K562 (cell line): ENCODE measurements at regions not wholly inside any gene's neighbourhood (a gene's known extent, or its start where the extent isn't known, plus 50 kb on each side); places are given as distances from the start of the nearest gene placed in this dataset.

Source experiments
- ATAC-seq: fragments of 200-7000 bp; cut with Tn5 transposase; 3 replicates; pipeline ENCODE4 v1.9.1; 2020; ENCODE audit warnings: moderate library complexity
- BruUV-seq: library from RNA; stranded (reverse); fragments of 400-500 nt; replicated peaks from 2 replicates; lab custom pipeline; 2021; lab: Mats Ljungman, UMichigan
- CTCF ChIA-PET: fragments of 300-600 bp; formaldehyde crosslinking; extraction: SDS; loops from one replicate; lab custom pipeline; 2021; ENCODE audit warnings: low intra/inter-chr PET ratio; lab: Yijun Ruan, JAX
- POLR2A ChIA-PET: fragments of 300-600, 350-650 bp; sonication (Branson Sonifier 250); formaldehyde crosslinking; extraction: SDS; loops from one replicate; lab custom pipeline; 2021; ENCODE audit warnings: antibody characterized with exemption, inconsistent platforms; lab: Yijun Ruan, JAX
- DNase-seq, 4 experiments: peaks; one replicate each; pipeline versions ENCODE4 v3.0.0 to v3.0.0-alpha.2; 2011 to 2018; ENCODE audit warnings: low spot score in 3 of 4, mixed read lengths in 3 of 4; ENCODE audit errors: extremely low read depth in 1 of 4
- FAIRE-seq: peaks from 2 replicates; lab custom pipeline; 2011; peaks lifted over from hg19 to GRCh38; lab: Jason Lieb, UNC
- H2AFZ ChIP-seq: 2 replicates; pipeline ENCODE4 v1.6.0; 2011; ENCODE audit warnings: low read depth, low read length, control low read depth, inconsistent platforms
- H3K27ac ChIP-seq: fragments of 200-600 bp; 3 replicates; pipeline ENCODE4 v1.8.0; 2011; ENCODE audit warnings: low read depth, mild to moderate bottlenecking, control low read depth, inconsistent platforms, low read length, moderate library complexity, mixed read lengths; ENCODE audit errors: extremely low read depth
- H3K27me3 ChIP-seq, 2 experiments: fragments of 300-600 bp in 1 of 2; 2 replicates in 1 of 2; 3 replicates in 1 of 2; pipeline versions ENCODE4 v1.6.0 to v1.8.0; 2011; ENCODE audit warnings: inconsistent platforms in 2 of 2, low read length in 2 of 2, mild to moderate bottlenecking in 1 of 2, mixed read lengths in 1 of 2, moderate library complexity in 1 of 2; ENCODE audit not compliant: control insufficient read depth in 2 of 2, insufficient read depth in 2 of 2
- H3K36me3 ChIP-seq: fragments of 300-600 bp; 3 replicates; pipeline ENCODE4 v1.8.0; 2011; ENCODE audit warnings: mild to moderate bottlenecking, low read length, inconsistent platforms; ENCODE audit not compliant: control insufficient read depth, insufficient read depth
- H3K4me1 ChIP-seq, 2 experiments: fragments of 200-600 bp in 1 of 2; replicated peaks in 1 of 2; 2 replicates in 1 of 2; 3 replicates in 1 of 2; pipeline versions ENCODE4 v1.5.1 to v1.8.0; 2011; ENCODE audit warnings: inconsistent platforms in 2 of 2, low read length in 2 of 2, mild to moderate bottlenecking in 1 of 2, mixed read lengths in 1 of 2, moderate library complexity in 1 of 2; ENCODE audit not compliant: control insufficient read depth in 2 of 2, insufficient read depth in 2 of 2
- H3K4me2 ChIP-seq: 2 replicates; pipeline ENCODE4 v1.6.1; 2011; ENCODE audit warnings: low read length, control low read depth, inconsistent platforms, mixed read lengths; ENCODE audit not compliant: insufficient read depth
- H3K4me3 ChIP-seq: fragments of 200-600 bp; sonication (generic), shearing (Covaris generic); 2 replicates; pipeline ENCODE4 v1.5.1; 2016; ENCODE audit warnings: control low read depth, inconsistent platforms
- H3K79me2 ChIP-seq: fragments of 200-600 bp; 3 replicates; pipeline ENCODE4 v1.8.0; 2011; ENCODE audit warnings: low read length, inconsistent platforms; ENCODE audit not compliant: control insufficient read depth, insufficient read depth
- H3K9ac ChIP-seq, 2 experiments: 2 replicates each; pipeline versions ENCODE4 v1.6.0 to v1.6.1; 2011; ENCODE audit warnings: low read depth in 2 of 2, low read length in 2 of 2, control low read depth in 1 of 2, inconsistent platforms in 1 of 2, mild to moderate bottlenecking in 1 of 2, mixed read lengths in 1 of 2; ENCODE audit not compliant: insufficient read depth in 1 of 2
- H3K9me1 ChIP-seq: one replicate; pipeline ENCODE4 v1.6.0; 2011; ENCODE audit warnings: inconsistent platforms, mild to moderate bottlenecking, low read length, moderate library complexity; ENCODE audit not compliant: control insufficient read depth, insufficient read depth
- H3K9me3 ChIP-seq: replicated peaks from 2 replicates; pipeline ENCODE4 v1.5.1; 2011; ENCODE audit warnings: low read depth, low read length, inconsistent platforms; ENCODE audit not compliant: control insufficient read depth, insufficient read depth
- H4K20me1 ChIP-seq: replicated peaks from 2 replicates; pipeline ENCODE4 v1.6.1; 2011; ENCODE audit warnings: low read length, inconsistent platforms, mixed read lengths; ENCODE audit not compliant: control insufficient read depth, insufficient read depth
- BCOR ChIP-seq: fragments of 450-650 bp; IDR thresholded peaks from 2 replicates; pipeline ENCODE4 v1.6.1; 2016
- CHD4 ChIP-seq: fragments of 200-600 bp; sonication (generic); IDR thresholded peaks from 3 replicates; pipeline ENCODE4 v1.6.1; 2012; ENCODE audit warnings: low read depth, mild to moderate bottlenecking, mixed read lengths, low read length, inconsistent platforms; ENCODE audit not compliant: insufficient read depth, insufficient replicate concordance, poor library complexity, severe bottlenecking
- EP300 ChIP-seq: IDR thresholded peaks from 2 replicates; pipeline ENCODE4 v1.6.1; 2012; ENCODE audit warnings: low read length, improper control_type of control experiment
- MTF1 ChIP-seq: fragments of 250-450 bp; sonication (Bioruptor Pico); IDR thresholded peaks from 2 replicates; pipeline ENCODE4 v1.9.0; 2021; ENCODE audit warnings: moderate library complexity, mild to moderate bottlenecking, inconsistent platforms, borderline replicate concordance
- RCOR1 ChIP-seq, 2 experiments: IDR thresholded peaks; 2 replicates each; pipeline ENCODE4 v1.6.1; 2012; ENCODE audit warnings: low read depth in 2 of 2, low read length in 2 of 2, borderline replicate concordance in 1 of 2, improper control_type of control experiment in 1 of 2
- TCF3 ChIP-seq: sonication (generic); formaldehyde crosslinking; IDR thresholded peaks from 2 replicates; pipeline ENCODE4 v1.4.0; 2020; ENCODE audit warnings: mild to moderate bottlenecking, missing genetic modification reagents
- ZNF143 ChIP-seq: sonication (generic); formaldehyde crosslinking; IDR thresholded peaks from 2 replicates; pipeline ENCODE4 v1.9.0; 2022; ENCODE audit warnings: mild to moderate bottlenecking, missing genetic modification reagents
- ZNF282 ChIP-seq: sonication (generic); formaldehyde crosslinking; IDR thresholded peaks from 2 replicates; pipeline ENCODE4 v1.8.1; 2023; ENCODE audit warnings: missing genetic modification reagents
- ZNF316 ChIP-seq: fragments of 450-650 bp; IDR thresholded peaks from 2 replicates; pipeline ENCODE4 v1.6.1; 2016
- ZNF699 ChIP-seq: fragments of 250-450 bp; sonication (Bioruptor Pico); IDR thresholded peaks from 2 replicates; pipeline ENCODE4 v1.8.0; 2021; ENCODE audit warnings: mild to moderate bottlenecking, moderate library complexity; ENCODE audit not compliant: insufficient replicate concordance
- ZNF77 ChIP-seq: fragments of 250-450 bp; sonication (Bioruptor Pico); IDR thresholded peaks from 2 replicates; pipeline ENCODE4 v1.5.0; 2020
- in situ Hi-C: fragments of 300-500 bp; cut with MboI; formaldehyde crosslinking; loops from 4 replicates; pipeline ENCODE4 v1.15.0; 2018; ENCODE audit warnings: inconsistent platforms, mixed read lengths
- intact Hi-C: fragments of 100-400 bp; cut with micrococcal nuclease; formaldehyde crosslinking; loops from 2 replicates; pipeline ENCODE4 v1.14.2; 2022
- TF ChIP-seq, protein P1 (sequence below): fragments of 450-650 bp; IDR thresholded peaks from 2 replicates; pipeline ENCODE4 v1.6.1; 2017; ENCODE audit warnings: antibody characterized with exemption, mild to moderate bottlenecking
- TF ChIP-seq, protein P2 (sequence below): fragments of 250-450 bp; sonication (Bioruptor Pico); IDR thresholded peaks from 2 replicates; pipeline ENCODE4 v1.5.0; 2022; ENCODE audit warnings: mild to moderate bottlenecking

DNA sequence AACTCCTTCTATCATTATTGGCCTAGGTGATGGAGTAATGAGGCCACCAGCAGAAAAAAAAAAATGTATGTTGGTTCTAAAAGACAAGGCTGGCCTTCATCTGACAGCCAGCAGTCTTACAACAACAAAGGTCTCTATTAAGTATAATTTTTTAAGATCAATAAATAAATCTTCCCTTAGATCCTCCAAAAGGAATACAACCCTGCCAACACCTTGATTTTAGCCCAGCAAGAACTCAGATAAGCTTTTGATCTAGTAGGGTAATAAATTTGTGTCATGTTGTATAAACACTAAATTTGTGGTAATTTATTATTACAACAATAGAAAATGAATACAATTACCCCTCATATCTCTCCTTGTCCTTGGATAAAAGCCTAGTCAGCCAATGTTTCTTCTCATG is 633.2 kb upstream of the FAM174A start:
- ATAC-seq, result no peak
- no peak for TF ChIP-seq ZNF77
- TF ChIP-seq TCF3 (CRISPR knock-in tag), result no peak
- TF ChIP-seq ZNF143 (CRISPR knock-in tag), result no peak
- TF ChIP-seq CHD4, result no peak
- TF ChIP-seq, protein P1, sequence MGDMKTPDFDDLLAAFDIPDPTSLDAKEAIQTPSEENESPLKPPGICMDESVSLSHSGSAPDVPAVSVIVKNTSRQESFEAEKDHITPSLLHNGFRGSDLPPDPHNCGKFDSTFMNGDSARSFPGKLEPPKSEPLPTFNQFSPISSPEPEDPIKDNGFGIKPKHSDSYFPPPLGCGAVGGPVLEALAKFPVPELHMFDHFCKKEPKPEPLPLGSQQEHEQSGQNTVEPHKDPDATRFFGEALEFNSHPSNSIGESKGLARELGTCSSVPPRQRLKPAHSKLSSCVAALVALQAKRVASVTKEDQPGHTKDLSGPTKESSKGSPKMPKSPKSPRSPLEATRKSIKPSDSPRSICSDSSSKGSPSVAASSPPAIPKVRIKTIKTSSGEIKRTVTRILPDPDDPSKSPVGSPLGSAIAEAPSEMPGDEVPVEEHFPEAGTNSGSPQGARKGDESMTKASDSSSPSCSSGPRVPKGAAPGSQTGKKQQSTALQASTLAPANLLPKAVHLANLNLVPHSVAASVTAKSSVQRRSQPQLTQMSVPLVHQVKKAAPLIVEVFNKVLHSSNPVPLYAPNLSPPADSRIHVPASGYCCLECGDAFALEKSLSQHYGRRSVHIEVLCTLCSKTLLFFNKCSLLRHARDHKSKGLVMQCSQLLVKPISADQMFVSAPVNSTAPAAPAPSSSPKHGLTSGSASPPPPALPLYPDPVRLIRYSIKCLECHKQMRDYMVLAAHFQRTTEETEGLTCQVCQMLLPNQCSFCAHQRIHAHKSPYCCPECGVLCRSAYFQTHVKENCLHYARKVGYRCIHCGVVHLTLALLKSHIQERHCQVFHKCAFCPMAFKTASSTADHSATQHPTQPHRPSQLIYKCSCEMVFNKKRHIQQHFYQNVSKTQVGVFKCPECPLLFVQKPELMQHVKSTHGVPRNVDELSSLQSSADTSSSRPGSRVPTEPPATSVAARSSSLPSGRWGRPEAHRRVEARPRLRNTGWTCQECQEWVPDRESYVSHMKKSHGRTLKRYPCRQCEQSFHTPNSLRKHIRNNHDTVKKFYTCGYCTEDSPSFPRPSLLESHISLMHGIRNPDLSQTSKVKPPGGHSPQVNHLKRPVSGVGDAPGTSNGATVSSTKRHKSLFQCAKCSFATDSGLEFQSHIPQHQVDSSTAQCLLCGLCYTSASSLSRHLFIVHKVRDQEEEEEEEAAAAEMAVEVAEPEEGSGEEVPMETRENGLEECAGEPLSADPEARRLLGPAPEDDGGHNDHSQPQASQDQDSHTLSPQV, result no peak
- TF ChIP-seq RCOR1 (IDR thresholded peaks at IDR 0.05; ENCODE audit: borderline replicate concordance in 1 of 2, low read depth in 2 of 2, low read length in 2 of 2), result no peak
- no peak for TF ChIP-seq MTF1 (CRISPR knock-in tag)
- TF ChIP-seq, protein P2, sequence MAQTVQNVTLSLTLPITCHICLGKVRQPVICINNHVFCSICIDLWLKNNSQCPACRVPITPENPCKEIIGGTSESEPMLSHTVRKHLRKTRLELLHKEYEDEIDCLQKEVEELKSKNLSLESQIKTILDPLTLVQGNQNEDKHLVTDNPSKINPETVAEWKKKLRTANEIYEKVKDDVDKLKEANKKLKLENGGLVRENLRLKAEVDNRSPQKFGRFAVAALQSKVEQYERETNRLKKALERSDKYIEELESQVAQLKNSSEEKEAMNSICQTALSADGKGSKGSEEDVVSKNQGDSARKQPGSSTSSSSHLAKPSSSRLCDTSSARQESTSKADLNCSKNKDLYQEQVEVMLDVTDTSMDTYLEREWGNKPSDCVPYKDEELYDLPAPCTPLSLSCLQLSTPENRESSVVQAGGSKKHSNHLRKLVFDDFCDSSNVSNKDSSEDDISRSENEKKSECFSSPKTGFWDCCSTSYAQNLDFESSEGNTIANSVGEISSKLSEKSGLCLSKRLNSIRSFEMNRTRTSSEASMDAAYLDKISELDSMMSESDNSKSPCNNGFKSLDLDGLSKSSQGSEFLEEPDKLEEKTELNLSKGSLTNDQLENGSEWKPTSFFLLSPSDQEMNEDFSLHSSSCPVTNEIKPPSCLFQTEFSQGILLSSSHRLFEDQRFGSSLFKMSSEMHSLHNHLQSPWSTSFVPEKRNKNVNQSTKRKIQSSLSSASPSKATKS, result no peak
- TF ChIP-seq ZNF699 (CRISPR knock-in tag), result no peak
- no peak for TF ChIP-seq ZNF282 (CRISPR knock-in tag)
- TF ChIP-seq BCOR, result no peak
- TF ChIP-seq ZNF316, result no peak
- TF ChIP-seq EP300, result no peak

More for the DNA sequence above, 633.2 kb upstream of the FAM174A start:
- in situ Hi-C loops, result no loop called here
- no peaks in the 10 kb centered on the region for H3K9me3 ChIP-seq
- no peaks in the 10 kb centered on the region for H3K27me3 ChIP-seq
- no peak for DNase-seq
- no peak for FAIRE-seq
- H3K36me3 ChIP-seq, result no peaks in the 10 kb centered on the region
- no peak overlapping the region for H3K4me3 ChIP-seq
- no peaks in the 10 kb centered on the region for H3K79me2 ChIP-seq
- intact Hi-C loops, result no loop called here
- BruUV-seq, result no TSS peak
- H2AFZ ChIP-seq, result no peak overlapping the region
- no peaks in the 10 kb centered on the region for H3K4me1 ChIP-seq
- CTCF ChIA-PET, result no interaction called here
- no peak overlapping the region for H3K27ac ChIP-seq
- no peak overlapping the region for H3K9ac ChIP-seq
- H3K9me1 ChIP-seq, result no peaks in the 10 kb centered on the region
- POLR2A ChIA-PET, result no interaction called here
- H4K20me1 ChIP-seq, result no peaks in the 10 kb centered on the region
- H3K4me2 ChIP-seq, result no peak overlapping the region
